Fibroblast of pulmonary artery (primary cell): ENCODE measurements at regions not wholly inside any gene's neighbourhood (a gene's known extent, or its start where the extent isn't known, plus 50 kb on each side); places are given as distances from the start of the nearest gene placed in this dataset.
A peak's percentile ranks its signal among the peaks of the same experiment; 100 is the strongest.

Source experiments
- DNase-seq: peaks from one replicate; pipeline ENCODE4 v3.0.0-alpha.2; 2010; ENCODE audit warnings: low read depth
- H3K4me3 ChIP-seq: replicated peaks from 2 replicates; pipeline ENCODE4 v1.5.1; 2011; ENCODE audit warnings: low read depth, mild to moderate bottlenecking, control low read depth, low read length, moderate library complexity
- CTCF ChIP-seq: IDR thresholded peaks from 2 replicates; pipeline ENCODE4 v1.5.1; 2011; ENCODE audit warnings: mild to moderate bottlenecking, control low read depth, low read length, inconsistent platforms; ENCODE audit errors: missing control alignments

- TF ChIP-seq CTCF: no peak
- DNase-seq: no peak
- no peak overlapping the region for H3K4me3 ChIP-seq
Measured at GRCh38 chr10:78813998-78814399, 254.8 kb upstream of the ZMIZ1 start.

- TF ChIP-seq CTCF: no peak
- H3K4me3 ChIP-seq: no peak overlapping the region
- no peak for DNase-seq
Measured at GRCh38 chr10:78814407-78814806, 254.4 kb upstream of the ZMIZ1 start.

GRCh38 chr10:78815702-78816334 is 252.9 kb upstream of the ZMIZ1 start:
- no peak overlapping the region for H3K4me3 ChIP-seq
- no peak for TF ChIP-seq CTCF
- DNase-seq: no peak

- no peak overlapping the region for H3K4me3 ChIP-seq
- no peak for TF ChIP-seq CTCF
- DNase-seq: peak; percentile 48
Measured at GRCh38 chr10:78817361-78817760, 251.4 kb upstream of the ZMIZ1 start.

- TF ChIP-seq CTCF: no peak
- H3K4me3 ChIP-seq: no peak overlapping the region
- no peak for DNase-seq
Measured at GRCh38 chr10:78817804-78818203, 251.0 kb upstream of the ZMIZ1 start.

- TF ChIP-seq CTCF: no peak
Measured at GRCh38 chr10:78819361-78820006, 249.3 kb upstream of the ZMIZ1 start.

GRCh38 chr10:78820007-78820362 is 248.8 kb upstream of the ZMIZ1 start:
- no peak for DNase-seq
- TF ChIP-seq CTCF: no peak
- H3K4me3 ChIP-seq: no peak overlapping the region

More at GRCh38 chr10:78819361-78820006, 249.3 kb upstream of the ZMIZ1 start:
- DNase-seq: no peak
- H3K4me3 ChIP-seq: no peak overlapping the region
